ENCODE measurements at regions not wholly inside any gene's neighbourhood (a gene's known extent, or its start where the extent isn't known, plus 50 kb on each side); places are given as distances from the start of the nearest gene placed in this dataset.

DNA sequence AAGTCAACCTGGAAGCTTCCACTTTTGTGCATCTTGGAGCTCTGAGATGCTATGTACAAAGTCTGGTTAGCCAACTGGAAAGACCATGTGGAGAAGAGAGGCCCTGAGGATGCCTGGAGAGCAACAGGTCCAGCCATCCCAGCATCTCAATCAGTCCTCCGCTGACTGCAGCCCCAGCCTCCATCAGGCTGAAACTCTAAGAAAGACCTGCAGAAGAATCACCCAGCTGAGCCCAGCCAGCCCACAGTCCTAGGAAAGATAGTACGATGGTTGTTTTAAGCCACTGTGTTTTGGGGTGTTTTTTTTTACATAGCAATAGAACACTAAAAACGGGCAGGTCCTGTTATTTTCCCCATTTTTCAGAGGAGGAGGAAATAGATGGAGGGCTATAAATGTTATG is 84.0 kb downstream of the NCR2 start:
- ATAC-seq (ENCODE audit: insufficient number of reproducible peaks, low FRiP score, low read depth) (no peak), DNase-seq (ENCODE audit: low spot score) (no peak)
- H3K4me3 ChIP-seq: no peak overlapping the region
- no peaks in the 10 kb centered on the region for H3K27me3 ChIP-seq (replicated peaks; ENCODE audit: insufficient read depth)
- no peaks in the 10 kb centered on the region for H3K4me1 ChIP-seq (ENCODE audit: control insufficient read depth in 1 of 2, low read depth in 2 of 2)
- H3K9me3 ChIP-seq: no peaks in the 10 kb centered on the region
- no peak for TF ChIP-seq CTCF (IDR thresholded peaks at IDR 0.05)
- no peak overlapping the region for H3K27ac ChIP-seq
- H3K36me3 ChIP-seq: no peaks in the 10 kb centered on the region

GRCh38 chr6:41420186-41420585 is 84.8 kb downstream of the NCR2 start:
- TF ChIP-seq CTCF (IDR thresholded peaks at IDR 0.05): no peak
- DNase-seq (ENCODE audit: low spot score): no peak
- ATAC-seq (ENCODE audit: insufficient number of reproducible peaks, low FRiP score, low read depth): no peak

GRCh38 chr6:41422161-41422560 is 86.8 kb downstream of the NCR2 start:
- ATAC-seq (ENCODE audit: insufficient number of reproducible peaks, low FRiP score, low read depth) (no peak), DNase-seq (ENCODE audit: low spot score) (no peak)
- Histone ChIP-seq H3K36me3 (no peaks in the 10 kb centered on the region), H3K27ac (no peak overlapping the region), H3K9me3 (no peaks in the 10 kb centered on the region), H3K27me3 (replicated peaks; ENCODE audit: insufficient read depth) (no peaks in the 10 kb centered on the region), H3K4me3 (no peak overlapping the region), H3K4me1 (ENCODE audit: control insufficient read depth in 1 of 2, low read depth in 2 of 2) (peaks cover 3 to 7% of the 10 kb centered on the region in 2 donors)
- no peak for TF ChIP-seq CTCF (IDR thresholded peaks at IDR 0.05)

More at GRCh38 chr6:41420186-41420585, 84.8 kb downstream of the NCR2 start:
- H3K9me3 ChIP-seq: no peaks in the 10 kb centered on the region
- no peak overlapping the region for H3K27ac ChIP-seq
- H3K27me3 ChIP-seq (replicated peaks; ENCODE audit: insufficient read depth): no peaks in the 10 kb centered on the region
- H3K4me1 ChIP-seq (ENCODE audit: control insufficient read depth in 1 of 2, low read depth in 2 of 2): no peaks in the 10 kb centered on the region
- H3K4me3 ChIP-seq: no peak overlapping the region
- no peaks in the 10 kb centered on the region for H3K36me3 ChIP-seq

GRCh38 chr6:41423002-41423401 is 87.6 kb downstream of the NCR2 start:
- H3K36me3 ChIP-seq: no peaks in the 10 kb centered on the region
- H3K27me3 ChIP-seq (replicated peaks; ENCODE audit: insufficient read depth): no peaks in the 10 kb centered on the region
- H3K4me3 ChIP-seq: no peak overlapping the region
- TF ChIP-seq CTCF (IDR thresholded peaks at IDR 0.05): no peak
- peaks cover 3 to 13% of the 10 kb centered on the region in 2 donors for H3K4me1 ChIP-seq (ENCODE audit: control insufficient read depth in 1 of 2, low read depth in 2 of 2)
- no peak for ATAC-seq (ENCODE audit: insufficient number of reproducible peaks, low FRiP score, low read depth)
- H3K9me3 ChIP-seq: no peaks in the 10 kb centered on the region
- DNase-seq (ENCODE audit: low spot score): no peak
- no peak overlapping the region for H3K27ac ChIP-seq

DNA sequence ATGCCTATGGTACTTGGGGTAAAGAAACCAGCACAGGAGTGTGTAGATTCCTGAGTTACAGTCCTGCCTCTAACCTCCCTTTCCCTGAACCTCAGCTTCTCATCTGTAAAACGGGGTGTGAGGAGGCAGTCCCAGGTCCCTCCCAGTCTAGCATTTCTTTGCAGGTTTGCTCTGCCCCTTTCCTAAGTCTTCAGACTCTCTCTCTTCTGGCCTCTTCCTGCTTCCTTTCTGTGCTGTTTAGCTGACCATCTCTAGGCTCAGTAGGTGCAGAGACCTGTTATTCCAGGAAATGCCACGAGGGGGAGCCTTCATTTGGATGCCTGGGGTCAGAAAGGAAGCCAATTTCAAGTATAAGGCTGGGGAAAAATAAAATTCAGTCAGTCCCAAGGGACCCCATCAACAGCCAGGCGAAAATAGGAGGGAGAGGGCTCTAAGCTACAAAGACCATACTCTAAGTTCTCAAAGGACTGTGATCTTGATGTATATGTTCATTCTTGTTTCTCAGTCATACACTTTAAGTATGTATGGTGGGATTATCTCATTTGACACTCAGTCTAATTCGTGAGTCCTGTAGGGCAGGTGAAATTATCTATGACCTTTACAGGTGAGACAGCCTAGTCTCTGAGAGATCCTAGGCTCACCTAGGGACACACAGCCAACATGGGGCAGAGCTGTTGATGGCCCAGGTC is 89.1 kb downstream of the NCR2 start:
- no peaks in the 10 kb centered on the region for H3K36me3 ChIP-seq
- no peak overlapping the region for H3K27ac ChIP-seq
- TF ChIP-seq CTCF (IDR thresholded peaks at IDR 0.05): peak; percentile 89
- H3K4me3 ChIP-seq: no peak overlapping the region
- no peaks in the 10 kb centered on the region for H3K27me3 ChIP-seq (replicated peaks; ENCODE audit: insufficient read depth)
- no peaks in the 10 kb centered on the region for H3K9me3 ChIP-seq
- peaks cover 10 to 23% of the 10 kb centered on the region in 2 donors for H3K4me1 ChIP-seq (ENCODE audit: control insufficient read depth in 1 of 2, low read depth in 2 of 2)
- peak; percentile 70 for DNase-seq (ENCODE audit: low spot score)
- no peak for ATAC-seq (ENCODE audit: insufficient number of reproducible peaks, low FRiP score, low read depth)
